ENCODE measurements at regions not wholly inside any gene's neighbourhood (a gene's known extent, or its start where the extent isn't known, plus 50 kb on each side); places are given as distances from the start of the nearest gene placed in this dataset.

DNA sequence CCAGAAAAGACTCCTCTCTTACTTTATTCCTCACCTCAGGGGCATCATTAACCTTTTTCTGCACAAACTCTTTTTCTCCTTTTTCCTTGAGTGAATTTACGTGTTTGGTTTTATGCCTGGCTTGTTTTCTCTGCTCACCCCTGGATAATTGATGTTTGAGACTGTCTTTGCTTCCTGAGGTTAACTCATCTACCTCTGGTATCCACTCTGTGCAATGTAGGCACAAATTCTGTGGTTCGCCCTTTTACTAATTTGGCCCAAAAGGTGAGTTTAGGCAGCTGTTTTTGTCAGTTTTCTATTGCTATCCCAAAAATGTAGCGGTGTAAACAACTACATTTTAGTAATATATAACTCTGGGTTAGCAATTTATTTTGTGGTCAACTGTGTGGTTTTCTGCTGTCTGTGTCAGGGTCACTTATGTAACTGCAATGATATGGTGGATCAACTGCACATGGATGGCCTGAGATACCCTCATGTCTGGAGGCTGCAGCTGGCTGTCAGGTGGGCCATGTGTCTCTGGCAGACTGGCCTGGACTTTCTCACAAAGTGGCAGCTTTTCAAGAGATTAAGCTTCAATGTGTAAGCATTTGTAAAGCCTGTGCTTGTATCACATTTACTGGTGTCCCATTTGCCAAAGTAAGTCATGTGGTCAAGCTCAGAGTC, 329.7 kb downstream of the FSIP2 start:
- DNase-seq (ENCODE audit: low read depth, low spot score) (no peak), ATAC-seq (no peak)
- Histone ChIP-seq H3K9me3 (ENCODE audit: control insufficient read depth, insufficient read depth, low read depth, low read length) (no peaks in the 10 kb centered on the region), H3K27ac (ENCODE audit: low read length) (no peak overlapping the region), H3K4me1 (ENCODE audit: control insufficient read depth, insufficient read depth, low read length) (no peaks in the 10 kb centered on the region), H3K27me3 (ENCODE audit: control insufficient read depth, insufficient read depth, low read length) (no peaks in the 10 kb centered on the region), H3K4me3 (ENCODE audit: low read depth in 2 of 2, low read length in 2 of 2) (no peak overlapping the region), H3K36me3 (ENCODE audit: control insufficient read depth, insufficient read depth, low read length) (no peaks in the 10 kb centered on the region)
- intact Hi-C loops (cut with micrococcal nuclease; ENCODE audit: unreplicated experiment): no loop called here
- ChIA-PET POLR2A (no interaction called here), CTCF (no interaction called here)
- in situ Hi-C loops (cut with HindIII; ENCODE audit: low pct_unique_long_range_greater_than_20kb, low sequenced_read_pairs): no loop called here
- no TSS peak for BruUV-seq (replicated peaks)
- TF ChIP-seq, protein P1, sequence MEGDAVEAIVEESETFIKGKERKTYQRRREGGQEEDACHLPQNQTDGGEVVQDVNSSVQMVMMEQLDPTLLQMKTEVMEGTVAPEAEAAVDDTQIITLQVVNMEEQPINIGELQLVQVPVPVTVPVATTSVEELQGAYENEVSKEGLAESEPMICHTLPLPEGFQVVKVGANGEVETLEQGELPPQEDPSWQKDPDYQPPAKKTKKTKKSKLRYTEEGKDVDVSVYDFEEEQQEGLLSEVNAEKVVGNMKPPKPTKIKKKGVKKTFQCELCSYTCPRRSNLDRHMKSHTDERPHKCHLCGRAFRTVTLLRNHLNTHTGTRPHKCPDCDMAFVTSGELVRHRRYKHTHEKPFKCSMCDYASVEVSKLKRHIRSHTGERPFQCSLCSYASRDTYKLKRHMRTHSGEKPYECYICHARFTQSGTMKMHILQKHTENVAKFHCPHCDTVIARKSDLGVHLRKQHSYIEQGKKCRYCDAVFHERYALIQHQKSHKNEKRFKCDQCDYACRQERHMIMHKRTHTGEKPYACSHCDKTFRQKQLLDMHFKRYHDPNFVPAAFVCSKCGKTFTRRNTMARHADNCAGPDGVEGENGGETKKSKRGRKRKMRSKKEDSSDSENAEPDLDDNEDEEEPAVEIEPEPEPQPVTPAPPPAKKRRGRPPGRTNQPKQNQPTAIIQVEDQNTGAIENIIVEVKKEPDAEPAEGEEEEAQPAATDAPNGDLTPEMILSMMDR (IDR thresholded peaks at IDR 0.05): no peak
- TF ChIP-seq, protein P2, sequence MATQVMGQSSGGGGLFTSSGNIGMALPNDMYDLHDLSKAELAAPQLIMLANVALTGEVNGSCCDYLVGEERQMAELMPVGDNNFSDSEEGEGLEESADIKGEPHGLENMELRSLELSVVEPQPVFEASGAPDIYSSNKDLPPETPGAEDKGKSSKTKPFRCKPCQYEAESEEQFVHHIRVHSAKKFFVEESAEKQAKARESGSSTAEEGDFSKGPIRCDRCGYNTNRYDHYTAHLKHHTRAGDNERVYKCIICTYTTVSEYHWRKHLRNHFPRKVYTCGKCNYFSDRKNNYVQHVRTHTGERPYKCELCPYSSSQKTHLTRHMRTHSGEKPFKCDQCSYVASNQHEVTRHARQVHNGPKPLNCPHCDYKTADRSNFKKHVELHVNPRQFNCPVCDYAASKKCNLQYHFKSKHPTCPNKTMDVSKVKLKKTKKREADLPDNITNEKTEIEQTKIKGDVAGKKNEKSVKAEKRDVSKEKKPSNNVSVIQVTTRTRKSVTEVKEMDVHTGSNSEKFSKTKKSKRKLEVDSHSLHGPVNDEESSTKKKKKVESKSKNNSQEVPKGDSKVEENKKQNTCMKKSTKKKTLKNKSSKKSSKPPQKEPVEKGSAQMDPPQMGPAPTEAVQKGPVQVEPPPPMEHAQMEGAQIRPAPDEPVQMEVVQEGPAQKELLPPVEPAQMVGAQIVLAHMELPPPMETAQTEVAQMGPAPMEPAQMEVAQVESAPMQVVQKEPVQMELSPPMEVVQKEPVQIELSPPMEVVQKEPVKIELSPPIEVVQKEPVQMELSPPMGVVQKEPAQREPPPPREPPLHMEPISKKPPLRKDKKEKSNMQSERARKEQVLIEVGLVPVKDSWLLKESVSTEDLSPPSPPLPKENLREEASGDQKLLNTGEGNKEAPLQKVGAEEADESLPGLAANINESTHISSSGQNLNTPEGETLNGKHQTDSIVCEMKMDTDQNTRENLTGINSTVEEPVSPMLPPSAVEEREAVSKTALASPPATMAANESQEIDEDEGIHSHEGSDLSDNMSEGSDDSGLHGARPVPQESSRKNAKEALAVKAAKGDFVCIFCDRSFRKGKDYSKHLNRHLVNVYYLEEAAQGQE (IDR thresholded peaks at IDR 0.05; ENCODE audit: insufficient read depth in 1 of 2, low read depth in 2 of 2, low read length in 1 of 2): no peak
- TF ChIP-seq SIN3A (IDR thresholded peaks at IDR 0.05; ENCODE audit: borderline replicate concordance, insufficient read depth, low read depth, low read length) (no peak), TCF7L2 (IDR thresholded peaks at IDR 0.05; ENCODE audit: low read depth, low read length) (no peak), POLR2AphosphoS5 (IDR thresholded peaks at IDR 0.05; ENCODE audit: low read depth, low read length) (no peak)

DNA sequence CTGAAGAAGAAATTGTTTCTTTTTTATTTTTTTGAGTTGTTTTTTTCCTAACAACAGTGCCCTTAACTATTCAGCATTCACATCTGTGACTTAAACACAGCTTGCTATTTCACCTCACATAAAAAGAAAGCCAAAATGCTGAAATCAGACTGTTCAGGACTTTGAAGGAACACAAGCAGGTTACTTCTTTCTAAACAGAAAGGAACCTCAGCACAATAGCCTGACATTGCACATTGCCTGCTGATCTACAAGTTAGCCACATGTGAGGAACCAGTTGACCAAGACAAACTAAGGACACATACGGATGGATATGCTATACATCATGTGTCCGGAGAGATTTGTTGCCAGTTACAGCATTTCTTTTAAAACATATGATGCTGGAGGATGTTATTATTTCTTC, 331.1 kb downstream of the FSIP2 start:
- no peak for TF ChIP-seq SIN3A (IDR thresholded peaks at IDR 0.05; ENCODE audit: borderline replicate concordance, insufficient read depth, low read depth, low read length)
- TF ChIP-seq, protein P1 (IDR thresholded peaks at IDR 0.05): no peak
- TF ChIP-seq TCF7L2 (IDR thresholded peaks at IDR 0.05; ENCODE audit: low read depth, low read length): no peak
- TF ChIP-seq POLR2AphosphoS5 (IDR thresholded peaks at IDR 0.05; ENCODE audit: low read depth, low read length): no peak
- TF ChIP-seq, protein P2 (IDR thresholded peaks at IDR 0.05; ENCODE audit: insufficient read depth in 1 of 2, low read depth in 2 of 2, low read length in 1 of 2): no peak
- Histone ChIP-seq H3K4me1 (ENCODE audit: control insufficient read depth, insufficient read depth, low read length) (no peaks in the 10 kb centered on the region), H3K27ac (ENCODE audit: low read length) (no peak overlapping the region), H3K27me3 (ENCODE audit: control insufficient read depth, insufficient read depth, low read length) (no peaks in the 10 kb centered on the region), H3K9me3 (ENCODE audit: control insufficient read depth, insufficient read depth, low read depth, low read length) (no peaks in the 10 kb centered on the region), H3K36me3 (ENCODE audit: control insufficient read depth, insufficient read depth, low read length) (no peaks in the 10 kb centered on the region), H3K4me3 (ENCODE audit: low read depth in 2 of 2, low read length in 2 of 2) (no peak overlapping the region)
- in situ Hi-C loops (cut with HindIII; ENCODE audit: low pct_unique_long_range_greater_than_20kb, low sequenced_read_pairs) (no loop called here), intact Hi-C loops (cut with micrococcal nuclease; ENCODE audit: unreplicated experiment) (no loop called here)
- CTCF ChIA-PET: no interaction called here
- ATAC-seq (no peak), DNase-seq (ENCODE audit: low read depth, low spot score) (no peak)
- POLR2A ChIA-PET: no interaction called here
- no TSS peak for BruUV-seq (replicated peaks)

Data from Panc1 (cell line).